ENCODE measurements at regions not wholly inside any gene's neighbourhood (a gene's known extent, or its start where the extent isn't known, plus 50 kb on each side); places are given as distances from the start of the nearest gene placed in this dataset.

DNA sequence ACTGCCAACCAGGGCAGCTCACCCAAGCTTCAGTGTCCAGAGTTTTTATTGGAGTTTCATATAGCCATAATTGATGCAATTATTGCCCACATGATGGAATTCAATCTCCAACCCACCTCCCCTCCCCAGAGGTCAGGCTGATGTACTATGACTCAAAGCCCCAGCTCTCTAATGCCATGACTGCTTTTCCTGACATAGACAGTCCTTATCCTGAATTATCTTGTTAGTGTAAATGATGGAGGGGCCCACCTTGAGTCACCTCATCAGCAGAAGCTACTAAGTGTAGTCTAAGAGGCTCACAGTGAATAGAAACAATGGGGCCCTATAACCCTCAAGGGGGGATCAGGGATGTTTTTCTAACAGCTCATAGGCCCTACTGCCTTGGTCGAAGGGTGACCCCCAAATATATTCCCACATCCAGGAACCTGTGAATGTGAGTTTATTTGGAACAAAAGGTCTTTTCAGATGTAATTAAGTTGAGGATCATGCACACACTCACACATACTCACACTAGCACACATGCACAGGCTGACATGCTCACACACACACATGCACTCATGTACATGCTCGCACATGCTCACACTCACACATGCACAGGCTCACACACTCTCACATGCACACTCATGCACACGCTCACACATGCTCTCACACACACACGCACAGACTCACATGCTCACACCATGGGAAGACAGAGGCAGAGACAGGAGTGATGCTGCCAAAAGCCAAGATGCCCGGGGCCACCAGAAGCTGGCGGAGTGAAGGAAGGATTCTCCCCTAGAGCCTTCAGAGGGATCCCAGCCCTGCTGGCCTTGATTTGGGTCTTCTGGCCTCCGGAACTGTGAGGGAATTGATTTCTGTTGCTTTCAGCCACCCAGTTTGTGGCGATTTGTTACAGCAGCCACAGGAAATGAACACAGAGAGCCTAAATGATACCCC, 131.2 kb upstream of the SMAD3 start:
- peaks cover 25% of the 10 kb centered on the region for H3K4me1 ChIP-seq (ENCODE audit: control insufficient read depth, insufficient read depth, low read length)
- no peak overlapping the region for H2AK9ac ChIP-seq (replicated peaks; ENCODE audit: low read depth, low read length, poor library complexity)
- ChIA-PET POLR2A (ENCODE audit: unreplicated experiment) (no interaction called here), CTCF (no interaction called here)
- intact Hi-C loops (cut with micrococcal nuclease), result no loop called here
- no peak overlapping the region for H3K56ac ChIP-seq (ENCODE audit: extremely low read depth, insufficient read depth, low read length)
- H4K20me1 ChIP-seq (ENCODE audit: insufficient read depth, low read length), result peaks cover 11% of the 10 kb centered on the region
- WGBS, 2 experiments (ENCODE audit: extremely low coverage in 2 of 2, insufficient read length in 1 of 2), result 92% methylated on average over 2 of the region's 8 CpGs; no CpG with 5 or more reads in 1 of the 2 experiments
- H3K9me1 ChIP-seq (ENCODE audit: insufficient read depth, low read length), result peaks cover 10% of the 10 kb centered on the region
- no peak for TF ChIP-seq CHD1 (IDR thresholded peaks at IDR 0.05; ENCODE audit: low read depth, low read length)
- TF ChIP-seq, protein P1, sequence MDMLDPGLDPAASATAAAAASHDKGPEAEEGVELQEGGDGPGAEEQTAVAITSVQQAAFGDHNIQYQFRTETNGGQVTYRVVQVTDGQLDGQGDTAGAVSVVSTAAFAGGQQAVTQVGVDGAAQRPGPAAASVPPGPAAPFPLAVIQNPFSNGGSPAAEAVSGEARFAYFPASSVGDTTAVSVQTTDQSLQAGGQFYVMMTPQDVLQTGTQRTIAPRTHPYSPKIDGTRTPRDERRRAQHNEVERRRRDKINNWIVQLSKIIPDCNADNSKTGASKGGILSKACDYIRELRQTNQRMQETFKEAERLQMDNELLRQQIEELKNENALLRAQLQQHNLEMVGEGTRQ (IDR thresholded peaks at IDR 0.05; ENCODE audit: low read depth, low read length), result no peak
- no peak for TF ChIP-seq FOS (IDR thresholded peaks at IDR 0.05; ENCODE audit: low read depth, low read length)
- no peak for TF ChIP-seq MAFK (IDR thresholded peaks at IDR 0.05; ENCODE audit: low read depth, low read length)
- no peak for TF ChIP-seq MXI1 (IDR thresholded peaks at IDR 0.05; ENCODE audit: borderline replicate concordance, low read depth, low read length)
- TF ChIP-seq POLR2A (IDR thresholded peaks at IDR 0.05; ENCODE audit: low read depth, low read length), result no peak
- no peak for TF ChIP-seq CEBPB (IDR thresholded peaks at IDR 0.05; ENCODE audit: low read depth, low read length)
- TF ChIP-seq BHLHE40 (IDR thresholded peaks at IDR 0.05; ENCODE audit: low read depth, low read length), result no peak
- no peak for TF ChIP-seq NFE2L2 (IDR thresholded peaks at IDR 0.05; ENCODE audit: low read depth, low read length)
- no peak overlapping the region for H3K4me3 ChIP-seq (ENCODE audit: insufficient read depth, low read depth, low read length)
- no peak overlapping the region for H4K91ac ChIP-seq (ENCODE audit: insufficient read depth, low read depth, low read length)
- H4K5ac ChIP-seq (ENCODE audit: low read depth, low read length), result no peak overlapping the region
- H3K4ac ChIP-seq (ENCODE audit: low read depth, low read length), result no peak overlapping the region
- no peaks in the 10 kb centered on the region for H3K36me3 ChIP-seq (ENCODE audit: control insufficient read depth, insufficient read depth, low read length)
- H3K14ac ChIP-seq (replicated peaks; ENCODE audit: low read depth, low read length), result peak overlapping the region; percentile 26; the same call in 1 of the 2 replicates
- H3K18ac ChIP-seq (ENCODE audit: low read depth, low read length), result no peak overlapping the region
- dilution Hi-C loops (cut with HindIII; ENCODE audit: low sequenced_read_pairs, unreplicated experiment), result no loop called here
- peaks cover 0 to 7% of the 10 kb centered on the region in 2 experiments; a peak in 1 of 4 replicates for H3K79me1 ChIP-seq (ENCODE audit: low read depth in 1 of 2, low read length in 2 of 2)
- peaks cover 2% of the 10 kb centered on the region; the same call in 1 of the 2 replicates for H3K9me3 ChIP-seq (ENCODE audit: control insufficient read depth, insufficient read depth, low read length)
- H4K8ac ChIP-seq (ENCODE audit: low read depth in 2 of 2, low read length in 2 of 2), result no peak overlapping the region
- BruUV-seq (replicated peaks), result no TSS peak
- no peak overlapping the region for H2BK120ac ChIP-seq (ENCODE audit: low read depth, low read length)
- no peak overlapping the region for H3K27ac ChIP-seq (ENCODE audit: insufficient read depth, low read length)
- H3K23ac ChIP-seq (ENCODE audit: low read depth, low read length), result no peak overlapping the region
- in situ Hi-C loops (cut with MboI; ENCODE audit: low sequenced_read_pairs), result no loop called here
- no peak overlapping the region for H2AFZ ChIP-seq (replicated peaks; ENCODE audit: low read length, poor library complexity)
- H3K9ac ChIP-seq (ENCODE audit: low read depth, low read length), result no peak overlapping the region
- no peak overlapping the region for H2BK5ac ChIP-seq (ENCODE audit: low read depth, low read length, poor library complexity, severe bottlenecking)
- DNase-seq, result no peak
- H2BK15ac ChIP-seq (ENCODE audit: low read depth, low read length), result no peak overlapping the region
- H3K27me3 ChIP-seq (ENCODE audit: control insufficient read depth, insufficient read depth, low read length), result no peaks in the 10 kb centered on the region
- no peak overlapping the region for H3K4me2 ChIP-seq (ENCODE audit: low read depth, low read length)
- peak overlapping the region; percentile 71; the same call in 1 of the 2 replicates for H2AK5ac ChIP-seq (ENCODE audit: low read depth, low read length)
- ATAC-seq (ENCODE audit: low read depth), result no peak
- H2BK20ac ChIP-seq (ENCODE audit: low read depth, low read length), result no peak overlapping the region
